ENCODE measurements at regions not wholly inside any gene's neighbourhood (a gene's known extent, or its start where the extent isn't known, plus 50 kb on each side); places are given as distances from the start of the nearest gene placed in this dataset.
A peak's percentile ranks its signal among the peaks of the same experiment; 100 is the strongest.

GRCh38 chr10:83666762-83667161 is 472.5 kb upstream of the GHITM start:
- intact Hi-C loops (cut with DNase I), result no loop called here
- no peak for ATAC-seq (ENCODE audit: poor library complexity)

GRCh38 chr10:83667594-83667993 is 471.7 kb upstream of the GHITM start:
- intact Hi-C loops (cut with DNase I), result no loop called here
- ATAC-seq (ENCODE audit: poor library complexity) (no peak), DNase-seq (no peak)

More at GRCh38 chr10:83666762-83667161, 472.5 kb upstream of the GHITM start:
- no peak for DNase-seq

GRCh38 chr10:83673316-83673715 is 466.0 kb upstream of the GHITM start:
- ATAC-seq (ENCODE audit: poor library complexity) (no peak), DNase-seq (no peak)
- intact Hi-C loops (cut with DNase I), result no loop called here

DNA sequence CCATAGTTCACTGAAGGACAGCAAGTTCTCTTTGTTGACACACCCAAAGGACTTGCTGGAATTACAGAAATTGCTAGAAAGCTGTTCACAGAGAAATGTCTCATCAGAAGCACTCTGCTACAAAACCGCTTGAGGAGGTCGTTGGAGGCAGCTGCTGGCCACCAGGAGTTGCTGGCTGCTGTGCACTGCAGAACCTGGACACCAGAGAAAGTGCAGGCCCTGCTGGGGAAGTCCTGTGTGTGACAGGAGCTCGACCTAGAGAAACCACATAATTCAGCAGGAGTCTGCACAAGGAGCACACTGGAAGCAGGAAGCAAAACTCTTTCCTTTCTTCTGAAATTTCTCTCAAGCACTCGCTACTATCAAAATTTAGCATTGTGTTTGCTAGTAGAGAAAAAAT is 461.5 kb upstream of the GHITM start:
- ATAC-seq (ENCODE audit: poor library complexity), result no peak
- no peak for DNase-seq
- intact Hi-C loops (cut with DNase I), result no loop called here

DNA sequence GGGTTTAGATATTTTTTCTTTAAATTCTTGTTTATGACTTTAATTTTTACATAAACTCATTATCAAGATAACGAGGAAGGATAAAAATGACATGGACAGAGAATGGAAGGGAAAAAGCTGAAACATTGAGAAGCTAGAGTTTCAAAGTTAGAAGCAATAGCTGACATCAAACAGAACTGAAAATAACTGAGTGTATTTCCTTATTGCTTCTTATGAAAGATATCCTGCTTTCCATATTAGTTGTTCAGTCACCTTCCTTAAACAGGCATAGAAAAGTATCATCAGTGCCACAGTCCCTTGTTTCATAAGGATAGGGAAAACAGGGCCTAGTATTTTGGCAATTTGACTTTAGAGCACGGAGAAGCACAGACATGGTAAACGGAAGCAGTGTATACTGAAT is 460.5 kb upstream of the GHITM start:
- ATAC-seq (ENCODE audit: poor library complexity) (no peak), DNase-seq (no peak)
- intact Hi-C loops (cut with DNase I), result no loop called here

GRCh38 chr10:83680470-83680891 is 458.8 kb upstream of the GHITM start:
- ATAC-seq (ENCODE audit: poor library complexity), result no peak
- intact Hi-C loops (cut with DNase I), result no loop called here
- no peak for DNase-seq

- no peak for DNase-seq
- intact Hi-C loops (cut with DNase I), result no loop called here
- no peak for ATAC-seq (ENCODE audit: poor library complexity)
Measured at GRCh38 chr10:83682414-83682813, 456.9 kb upstream of the GHITM start.

DNA sequence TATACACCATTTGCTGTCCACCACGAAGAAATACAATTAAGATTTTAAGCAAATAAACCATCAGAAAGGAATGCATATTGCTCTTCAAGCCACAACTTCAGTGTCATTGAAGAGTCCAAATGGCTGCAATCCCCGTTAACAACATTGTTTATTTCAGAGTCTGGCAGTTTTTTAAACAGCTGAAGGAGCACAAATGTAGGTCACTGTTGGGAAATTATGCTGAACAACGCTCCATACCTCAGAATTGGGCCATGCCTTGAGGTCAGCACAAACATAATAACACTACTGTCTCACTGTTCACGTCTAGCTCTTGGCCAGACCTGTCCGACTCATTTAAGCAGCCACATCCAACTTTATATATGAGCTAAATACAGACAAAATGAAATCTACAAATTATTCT is 453.9 kb upstream of the GHITM start:
- DNase-seq (no peak), ATAC-seq (ENCODE audit: poor library complexity) (peak; percentile 72)
- intact Hi-C loops (cut with DNase I), result no loop called here

- intact Hi-C loops (cut with DNase I), result no loop called here
- DNase-seq (no peak), ATAC-seq (ENCODE audit: poor library complexity) (no peak)
Measured at GRCh38 chr10:83691791-83692596, 447.3 kb upstream of the GHITM start.

DNA sequence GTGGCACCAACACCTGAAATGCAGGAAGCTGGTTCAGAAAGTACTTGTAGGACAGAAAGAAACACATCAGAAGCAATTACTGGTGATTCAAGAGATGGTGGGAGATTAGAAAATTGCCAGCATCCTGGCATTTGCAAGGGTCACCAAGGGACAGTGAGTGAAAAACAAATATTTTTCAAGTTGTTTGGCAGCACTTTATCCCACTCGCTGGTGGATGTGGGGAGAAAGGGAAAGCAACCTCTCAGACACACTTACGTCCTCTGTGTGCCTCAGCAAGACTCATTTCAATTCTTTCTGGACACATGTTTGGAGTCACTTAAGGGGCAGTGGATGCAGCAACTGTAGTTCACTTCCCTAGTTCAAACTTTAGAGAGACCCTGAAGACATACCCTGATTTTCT is 440.4 kb upstream of the GHITM start:
- intact Hi-C loops (cut with DNase I), result no loop called here
- no peak for ATAC-seq (ENCODE audit: poor library complexity)

GRCh38 chr10:83701799-83702198 is 437.5 kb upstream of the GHITM start:
- ATAC-seq (ENCODE audit: poor library complexity), result no peak

More for the DNA sequence above, 440.4 kb upstream of the GHITM start:
- DNase-seq, result no peak

GRCh38 chr10:83702731-83703130 is 436.6 kb upstream of the GHITM start:
- DNase-seq (no peak), ATAC-seq (ENCODE audit: poor library complexity) (no peak)
- intact Hi-C loops (cut with DNase I), result no loop called here

More at GRCh38 chr10:83701799-83702198, 437.5 kb upstream of the GHITM start:
- intact Hi-C loops (cut with DNase I), result no loop called here
- DNase-seq, result no peak

DNA sequence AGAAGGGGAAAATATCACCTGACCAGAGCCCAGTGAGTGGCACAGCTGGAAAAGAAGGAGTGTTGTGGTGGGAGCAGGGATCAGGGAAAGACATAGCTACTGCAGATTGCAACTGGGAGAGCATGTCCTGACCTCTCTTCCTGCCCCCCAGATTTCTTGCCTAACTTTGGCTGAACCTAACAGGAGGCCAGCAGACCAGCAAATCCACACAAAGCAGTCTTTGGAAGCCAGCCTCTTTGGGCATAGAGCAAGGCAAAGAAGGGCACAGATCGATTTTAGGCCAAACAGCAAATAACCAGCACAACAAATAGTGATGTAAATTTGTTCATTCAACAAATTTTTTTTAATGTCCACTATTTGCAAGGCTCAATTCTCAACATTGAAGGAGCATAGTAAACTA is 433.2 kb upstream of the GHITM start:
- DNase-seq, result no peak
- no peak for ATAC-seq (ENCODE audit: poor library complexity)
- intact Hi-C loops (cut with DNase I), result no loop called here

DNA sequence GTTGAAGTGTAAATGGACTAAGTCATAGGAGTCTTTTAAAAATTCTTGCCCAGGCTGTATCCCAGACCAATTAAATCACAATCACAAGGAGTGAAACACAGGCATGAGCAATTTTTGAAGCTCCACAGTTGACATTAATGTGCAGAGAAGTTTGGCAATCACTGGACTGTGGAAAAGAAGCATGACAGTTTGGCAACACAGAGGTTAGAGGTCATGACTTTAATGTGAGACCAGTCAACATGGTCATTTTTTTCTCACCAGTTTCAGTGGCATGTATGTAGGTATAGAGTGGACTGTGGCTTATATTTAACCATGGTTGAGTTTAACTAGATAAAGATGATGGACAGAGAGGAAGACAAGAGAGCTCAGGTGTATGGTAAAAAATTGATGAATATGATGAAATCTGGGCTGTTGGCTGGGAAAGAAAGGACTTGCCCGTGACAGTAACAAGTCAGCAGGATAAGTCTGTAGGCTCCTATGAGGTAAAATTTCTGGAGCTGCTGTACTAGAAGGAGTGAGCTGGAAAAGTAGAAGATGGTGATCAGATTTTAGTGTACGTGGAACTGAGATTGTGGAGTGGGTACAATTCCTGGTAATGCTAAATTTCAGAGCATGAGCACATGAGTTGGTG is 432.2 kb upstream of the GHITM start:
- intact Hi-C loops (cut with DNase I), result no loop called here
- no peak for ATAC-seq (ENCODE audit: poor library complexity)
- DNase-seq, result no peak

DNA sequence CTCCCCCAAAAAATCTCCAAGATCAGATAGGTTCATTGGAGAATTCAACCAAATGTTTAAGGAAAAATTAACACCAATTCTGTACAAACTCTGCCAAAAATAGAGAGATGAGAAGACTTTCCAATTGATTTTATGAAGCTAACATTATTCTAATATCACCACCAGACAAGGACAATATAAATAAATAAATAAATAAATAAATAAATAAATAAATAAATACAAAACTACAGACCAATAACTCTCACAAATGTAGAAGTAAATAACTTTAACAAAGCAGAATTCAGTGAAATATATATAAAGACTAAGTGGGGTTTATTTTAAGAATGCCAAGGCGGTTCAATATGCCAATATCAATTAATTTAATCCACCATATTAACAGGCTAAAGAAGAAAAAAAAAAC is 425.9 kb upstream of the GHITM start:
- ATAC-seq (ENCODE audit: poor library complexity) (no peak), DNase-seq (no peak)
- intact Hi-C loops (cut with DNase I), result no loop called here

- intact Hi-C loops (cut with DNase I), result no loop called here
- ATAC-seq (ENCODE audit: poor library complexity) (peak; percentile 55), DNase-seq (no peak)
Measured at GRCh38 chr10:83723080-83723479, 416.2 kb upstream of the GHITM start.

DNA sequence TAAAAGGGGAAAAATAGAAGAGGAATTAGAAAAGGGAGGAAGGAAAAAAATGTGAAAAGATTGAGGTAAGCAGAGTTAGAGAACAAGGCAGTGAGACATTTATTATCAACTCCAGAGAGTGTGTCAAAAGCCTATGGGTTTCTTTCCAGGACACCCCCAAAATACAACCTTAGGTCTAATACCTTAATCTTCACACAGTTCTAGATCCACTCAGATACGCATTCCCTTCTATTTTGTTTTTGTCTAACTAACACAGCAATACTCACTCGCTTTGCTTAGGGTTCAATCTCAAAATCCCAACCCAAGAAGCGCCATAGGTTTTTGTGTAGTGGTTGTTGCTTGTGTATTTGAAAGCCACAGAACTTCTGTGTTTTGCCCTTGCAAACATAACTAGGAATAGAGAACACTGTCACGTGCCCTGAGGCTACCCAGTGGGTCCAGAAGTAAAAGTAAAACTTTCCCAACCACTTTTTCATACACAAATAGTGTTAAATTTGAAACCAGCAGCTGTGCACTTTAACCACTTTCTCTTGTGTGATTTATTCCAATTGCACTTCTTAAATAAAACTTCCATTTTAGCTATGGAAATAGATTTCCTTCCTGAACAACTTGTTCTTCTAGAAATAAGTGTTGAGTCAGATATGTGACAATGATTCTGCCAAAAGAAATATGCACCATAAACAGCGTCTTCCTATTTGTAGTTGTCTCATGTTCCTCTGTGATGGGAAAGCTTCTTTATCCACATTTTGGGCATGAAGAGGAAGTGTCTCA is 414.7 kb upstream of the GHITM start:
- ATAC-seq (ENCODE audit: poor library complexity) (no peak), DNase-seq (no peak)
- intact Hi-C loops (cut with DNase I), result no loop called here

GRCh38 chr10:83725567-83725966 is 413.7 kb upstream of the GHITM start:
- ATAC-seq (ENCODE audit: poor library complexity) (no peak), DNase-seq (no peak)
- intact Hi-C loops (cut with DNase I), result no loop called here

DNA sequence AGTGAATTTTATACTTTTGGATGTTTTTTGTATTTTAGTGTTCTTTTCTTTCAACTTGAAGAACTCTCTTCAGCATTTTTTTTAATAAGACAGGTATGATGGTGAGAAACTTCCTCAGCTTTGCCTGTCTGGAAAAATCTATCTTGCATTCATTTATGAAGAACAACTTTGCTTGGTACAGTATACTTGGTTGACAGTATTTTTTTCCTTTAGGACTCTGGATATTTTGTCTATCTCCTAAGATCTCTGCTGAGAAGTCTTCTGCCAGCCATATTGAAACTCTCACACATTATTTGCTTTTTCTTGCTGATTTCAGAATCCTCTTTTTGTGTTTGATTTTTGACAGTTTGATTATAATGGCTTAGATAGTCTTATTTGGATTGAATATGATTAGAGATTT is 405.0 kb upstream of the GHITM start:
- DNase-seq (no peak), ATAC-seq (ENCODE audit: poor library complexity) (no peak)
- intact Hi-C loops (cut with DNase I), result no loop called here

GRCh38 chr10:83736008-83736407 is 403.3 kb upstream of the GHITM start:
- no peak for DNase-seq
- no peak for ATAC-seq (ENCODE audit: poor library complexity)
- intact Hi-C loops (cut with DNase I), result no loop called here
